Prostate gland (tissue), 2 donors: ENCODE measurements at regions not wholly inside any gene's neighbourhood (a gene's known extent, or its start where the extent isn't known, plus 50 kb on each side); places are given as distances from the start of the nearest gene placed in this dataset.

Experiments
- DNase-seq: peaks from one replicate; pipeline ENCODE4 v3.0.0-alpha.2; 2019; ENCODE audit warnings: low spot score
- H3K27ac ChIP-seq, 2 donors: fragments of 200-600 bp; sonication (generic); 2 replicates each; pipeline ENCODE4 v1.5.1; 2017 to 2019
- H3K27me3 ChIP-seq: fragments of 200-600 bp; sonication (generic); replicated peaks from 2 replicates; pipeline ENCODE4 v1.5.1; 2019; ENCODE audit not compliant: insufficient read depth
- H3K36me3 ChIP-seq, 2 donors: fragments of 200-600 bp; sonication (generic); 1 replicate in 1 of 2; 2 replicates in 1 of 2; pipeline versions ENCODE4 v1.5.1 to v1.8.1; 2017 to 2019
- H3K4me1 ChIP-seq: fragments of 200-600 bp; sonication (generic); replicated peaks from 2 replicates; pipeline ENCODE4 v1.5.1; 2019
- H3K4me3 ChIP-seq, 2 donors: fragments of 200-600 bp; sonication (generic); 2 replicates each; pipeline ENCODE4 v1.5.1; 2017 to 2019
- H3K9me3 ChIP-seq: fragments of 200-600 bp; sonication (generic); 2 replicates; pipeline ENCODE4 v1.5.1; 2017
- POLR2A ChIP-seq: fragments of 450-650 bp; IDR thresholded peaks from one replicate; pipeline ENCODE4 v1.6.1; 2016; ENCODE audit warnings: antibody characterized with exemption, mild to moderate bottlenecking
- POLR2AphosphoS5 ChIP-seq: sonication (generic); formaldehyde crosslinking; IDR thresholded peaks from one replicate; pipeline ENCODE4 v1.6.1; 2017; ENCODE audit warnings: antibody characterized with exemption
- WGBS: methylation state at CpG from one replicate; pipeline ENCODE4 v1.1.5; 2018; 5-methylcytosine and 5-hydroxymethylcytosine counted together
- intact Hi-C: fragments of 100-400 bp; cut with DNase I; formaldehyde crosslinking; loops from one replicate; pipeline ENCODE4 v1.14.2; 2022
- TF ChIP-seq, protein P1 (sequence below), 4 experiments: fragments of 200-600 bp in 2 of 4; fragments of 450-650 bp in 2 of 4; sonication (generic) in 2 of 4; IDR thresholded peaks; 1 replicate in 3 of 4; 2 replicates in 1 of 4; pipeline ENCODE4 v1.5.1; 2016 to 2019; ENCODE audit warnings: antibody characterized with exemption in 4 of 4, mild to moderate bottlenecking in 2 of 4, moderate library complexity in 2 of 4

DNA sequence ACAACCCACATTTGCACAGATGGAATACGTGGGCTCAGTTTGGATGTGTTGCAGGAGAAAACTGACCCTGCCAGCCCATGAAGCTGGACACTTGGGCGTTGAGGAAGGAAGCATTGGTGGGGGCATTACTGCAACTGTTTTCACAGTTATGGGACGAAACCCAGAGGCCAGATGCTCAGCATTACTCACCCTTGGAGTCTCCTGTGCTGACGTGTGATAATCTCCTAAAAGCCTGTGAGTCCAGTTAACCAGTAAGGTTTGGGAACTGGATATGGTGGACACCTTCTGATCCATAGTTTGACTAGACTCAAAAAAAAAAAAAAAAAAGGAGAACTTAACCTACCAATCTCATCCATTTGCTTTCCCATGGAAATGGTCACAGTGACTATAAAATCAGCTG is 52.8 kb upstream of the EGLN3 start:
- intact Hi-C loops: no loop called here

DNA sequence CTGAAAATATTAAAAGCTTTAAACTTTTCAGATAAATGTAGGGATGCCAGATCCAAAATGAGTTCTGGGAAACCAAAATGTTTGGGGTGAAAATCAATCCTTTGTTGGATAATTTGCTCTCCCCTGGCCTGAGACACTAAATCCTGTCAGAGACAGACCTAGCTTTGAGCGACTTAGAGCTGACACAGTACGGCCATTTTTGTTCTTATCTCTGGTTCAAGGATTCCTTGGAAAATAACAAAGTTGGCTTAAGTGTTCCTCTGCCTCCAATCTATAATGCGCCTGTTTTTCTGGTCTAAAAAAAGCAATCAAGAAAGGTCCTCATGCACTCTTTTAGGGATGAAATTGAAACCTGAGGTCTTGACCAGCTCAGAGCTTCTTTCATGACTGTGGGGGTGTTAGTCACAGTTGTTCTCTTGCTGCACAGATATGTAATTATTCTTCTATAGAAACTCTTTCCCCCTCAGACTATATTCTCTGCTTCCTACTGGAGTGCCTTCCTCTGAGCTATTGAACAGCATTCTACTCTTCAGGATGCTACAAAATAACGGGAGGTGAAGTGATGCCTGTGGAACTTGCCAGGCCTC is 52.3 kb upstream of the EGLN3 start:
- Histone ChIP-seq H3K4me1 (no peaks in the 10 kb centered on the region), H3K9me3 (no peaks in the 10 kb centered on the region), H3K36me3 (no peaks in the 10 kb centered on the region), H3K27me3 (no peaks in the 10 kb centered on the region), H3K27ac (no peak overlapping the region), H3K4me3 (no peak overlapping the region)
- WGBS: 59% methylated on average over 4 of the region's 4 CpGs
- no peak for TF ChIP-seq POLR2AphosphoS5
- no peak for TF ChIP-seq POLR2A
- TF ChIP-seq, protein P1, sequence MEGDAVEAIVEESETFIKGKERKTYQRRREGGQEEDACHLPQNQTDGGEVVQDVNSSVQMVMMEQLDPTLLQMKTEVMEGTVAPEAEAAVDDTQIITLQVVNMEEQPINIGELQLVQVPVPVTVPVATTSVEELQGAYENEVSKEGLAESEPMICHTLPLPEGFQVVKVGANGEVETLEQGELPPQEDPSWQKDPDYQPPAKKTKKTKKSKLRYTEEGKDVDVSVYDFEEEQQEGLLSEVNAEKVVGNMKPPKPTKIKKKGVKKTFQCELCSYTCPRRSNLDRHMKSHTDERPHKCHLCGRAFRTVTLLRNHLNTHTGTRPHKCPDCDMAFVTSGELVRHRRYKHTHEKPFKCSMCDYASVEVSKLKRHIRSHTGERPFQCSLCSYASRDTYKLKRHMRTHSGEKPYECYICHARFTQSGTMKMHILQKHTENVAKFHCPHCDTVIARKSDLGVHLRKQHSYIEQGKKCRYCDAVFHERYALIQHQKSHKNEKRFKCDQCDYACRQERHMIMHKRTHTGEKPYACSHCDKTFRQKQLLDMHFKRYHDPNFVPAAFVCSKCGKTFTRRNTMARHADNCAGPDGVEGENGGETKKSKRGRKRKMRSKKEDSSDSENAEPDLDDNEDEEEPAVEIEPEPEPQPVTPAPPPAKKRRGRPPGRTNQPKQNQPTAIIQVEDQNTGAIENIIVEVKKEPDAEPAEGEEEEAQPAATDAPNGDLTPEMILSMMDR (IDR thresholded peaks at IDR 0.05): no peak
- intact Hi-C loops: no loop called here
- no peak for DNase-seq

More for the DNA sequence above, 52.8 kb upstream of the EGLN3 start:
- Histone ChIP-seq H3K27ac (no peak overlapping the region), H3K27me3 (no peaks in the 10 kb centered on the region), H3K9me3 (no peaks in the 10 kb centered on the region), H3K4me1 (no peaks in the 10 kb centered on the region), H3K36me3 (no peaks in the 10 kb centered on the region), H3K4me3 (no peak overlapping the region)
- TF ChIP-seq POLR2A (no peak), POLR2AphosphoS5 (no peak)
- TF ChIP-seq, protein P1 (IDR thresholded peaks at IDR 0.05): no peak
- DNase-seq: no peak
- WGBS: 61% methylated on average over 4 of the region's 4 CpGs
